IMR-90 (cell line): ENCODE measurements at regions not wholly inside any gene's neighbourhood (a gene's known extent, or its start where the extent isn't known, plus 50 kb on each side); places are given as distances from the start of the nearest gene placed in this dataset.

Source experiments
- ATAC-seq: fragments of 200-7000 bp; cut with Tn5 transposase; 2 replicates; pipeline ENCODE4 v1.9.1; 2020; ENCODE audit warnings: low read depth, mild to moderate bottlenecking, moderate library complexity
- BruUV-seq: library from RNA; stranded (reverse); fragments of 400-500 nt; replicated peaks from 2 replicates; lab custom pipeline; 2021; lab: Mats Ljungman, UMichigan
- CTCF ChIA-PET: fragments of 300-600 bp; formaldehyde crosslinking; extraction: SDS; loops from one replicate; lab custom pipeline; 2021; ENCODE audit warnings: antibody characterized with exemption; lab: Yijun Ruan, JAX
- POLR2A ChIA-PET: fragments of 300-600 bp; sonication (Branson Sonifier 250); formaldehyde crosslinking; loops from one replicate; lab custom pipeline; 2022; ENCODE audit warnings: antibody characterized with exemption; ENCODE audit not compliant: unreplicated experiment; lab: Charles Lee
- DNase-seq: peaks from one replicate; pipeline ENCODE4 v3.0.0; 2013
- H2AFZ ChIP-seq: replicated peaks from 2 replicates; pipeline ENCODE3; 2013; ENCODE audit warnings: low read length, mild to moderate bottlenecking; ENCODE audit not compliant: poor library complexity
- H2AK5ac ChIP-seq: 2 replicates; pipeline ENCODE4 v1.6.1; 2013; ENCODE audit warnings: low read depth, low read length, inconsistent platforms
- H2AK9ac ChIP-seq: replicated peaks from 2 replicates; pipeline ENCODE3; 2013; ENCODE audit warnings: mild to moderate bottlenecking, low read depth, low read length, moderate library complexity; ENCODE audit not compliant: poor library complexity
- H2BK120ac ChIP-seq: 2 replicates; pipeline ENCODE4 v1.6.1; 2013; ENCODE audit warnings: low read depth, low read length, inconsistent platforms
- H2BK15ac ChIP-seq: 3 replicates; pipeline ENCODE4 v1.6.1; 2013; ENCODE audit warnings: low read depth, low read length, inconsistent platforms
- H2BK20ac ChIP-seq: 2 replicates; pipeline ENCODE4 v1.6.1; 2013; ENCODE audit warnings: low read depth, mild to moderate bottlenecking, inconsistent platforms, low read length, moderate library complexity
- H2BK5ac ChIP-seq: 2 replicates; pipeline ENCODE4 v1.6.1; 2013; ENCODE audit warnings: mild to moderate bottlenecking, low read depth, low read length, inconsistent platforms; ENCODE audit not compliant: poor library complexity, severe bottlenecking
- H3K14ac ChIP-seq: replicated peaks from 2 replicates; pipeline ENCODE4 v1.6.1; 2013; ENCODE audit warnings: low read depth, low read length, inconsistent platforms
- H3K18ac ChIP-seq: 2 replicates; pipeline ENCODE4 v1.6.1; 2013; ENCODE audit warnings: low read depth, low read length, control low read depth
- H3K23ac ChIP-seq: 2 replicates; pipeline ENCODE4 v1.6.1; 2013; ENCODE audit warnings: low read depth, low read length, inconsistent platforms
- H3K27ac ChIP-seq: 2 replicates; pipeline ENCODE4 v1.5.1; 2013; ENCODE audit warnings: mild to moderate bottlenecking, control low read depth, low read length; ENCODE audit not compliant: insufficient read depth
- H3K27me3 ChIP-seq: 2 replicates; pipeline ENCODE4 v1.6.1; 2013; ENCODE audit warnings: low read length; ENCODE audit not compliant: control insufficient read depth, insufficient read depth
- H3K36me3 ChIP-seq: 2 replicates; pipeline ENCODE4 v1.6.1; 2013; ENCODE audit warnings: low read length, mixed read lengths; ENCODE audit not compliant: control insufficient read depth, insufficient read depth
- H3K4ac ChIP-seq: 2 replicates; pipeline ENCODE4 v1.6.1; 2013; ENCODE audit warnings: low read depth, low read length, inconsistent platforms
- H3K4me1 ChIP-seq: 2 replicates; pipeline ENCODE4 v1.6.1; 2013; ENCODE audit warnings: low read length, mixed read lengths; ENCODE audit not compliant: control insufficient read depth, insufficient read depth
- H3K4me2 ChIP-seq: 2 replicates; pipeline ENCODE4 v1.6.1; 2013; ENCODE audit warnings: low read depth, mild to moderate bottlenecking, control low read depth, low read length, moderate library complexity
- H3K4me3 ChIP-seq: 2 replicates; pipeline ENCODE4 v1.5.1; 2013; ENCODE audit warnings: low read depth, mild to moderate bottlenecking, control low read depth, low read length, moderate library complexity; ENCODE audit not compliant: insufficient read depth
- H3K56ac ChIP-seq: 2 replicates; pipeline ENCODE4 v1.6.1; 2013; ENCODE audit warnings: low read length, inconsistent platforms; ENCODE audit not compliant: insufficient read depth; ENCODE audit errors: extremely low read depth
- H3K79me1 ChIP-seq, 2 experiments: 2 replicates each; pipeline ENCODE4 v1.6.1; 2013; ENCODE audit warnings: low read length in 2 of 2, inconsistent platforms in 1 of 2, low read depth in 1 of 2
- H3K9ac ChIP-seq: 2 replicates; pipeline ENCODE4 v1.6.1; 2013; ENCODE audit warnings: low read depth, low read length, control low read depth
- H3K9me1 ChIP-seq: 2 replicates; pipeline ENCODE4 v1.6.1; 2013; ENCODE audit warnings: low read length, inconsistent platforms; ENCODE audit not compliant: insufficient read depth
- H3K9me3 ChIP-seq: 2 replicates; pipeline ENCODE4 v1.6.1; 2013; ENCODE audit warnings: low read length; ENCODE audit not compliant: control insufficient read depth, insufficient read depth
- H4K20me1 ChIP-seq: 2 replicates; pipeline ENCODE4 v1.6.1; 2013; ENCODE audit warnings: low read length, inconsistent platforms; ENCODE audit not compliant: insufficient read depth
- H4K5ac ChIP-seq: 2 replicates; pipeline ENCODE4 v1.6.1; 2013; ENCODE audit warnings: mild to moderate bottlenecking, low read depth, low read length, control low read depth
- H4K8ac ChIP-seq, 2 experiments: 2 replicates each; pipeline ENCODE4 v1.6.1; 2013; ENCODE audit warnings: low read depth in 2 of 2, low read length in 2 of 2, control low read depth in 1 of 2, inconsistent platforms in 1 of 2
- H4K91ac ChIP-seq: 2 replicates; pipeline ENCODE4 v1.6.1; 2013; ENCODE audit warnings: low read depth, low read length, inconsistent platforms; ENCODE audit not compliant: insufficient read depth
- BHLHE40 ChIP-seq: fragments of 150-350 bp; IDR thresholded peaks from 2 replicates; pipeline ENCODE4 v1.6.1; 2016; ENCODE audit warnings: mild to moderate bottlenecking, low read depth, low read length
- CEBPB ChIP-seq: IDR thresholded peaks from 2 replicates; pipeline ENCODE4 v1.6.1; 2012; ENCODE audit warnings: low read depth, low read length, improper control_type of control experiment
- CHD1 ChIP-seq: IDR thresholded peaks from 2 replicates; pipeline ENCODE4 v1.6.1; 2012; ENCODE audit warnings: low read depth, low read length, improper control_type of control experiment
- FOS ChIP-seq: fragments of 150-350 bp; IDR thresholded peaks from 2 replicates; pipeline ENCODE4 v1.6.1; 2016; ENCODE audit warnings: low read depth, low read length
- MAFK ChIP-seq: IDR thresholded peaks from 2 replicates; pipeline ENCODE4 v1.6.1; 2012; ENCODE audit warnings: low read depth, low read length, improper control_type of control experiment
- MAZ ChIP-seq: IDR thresholded peaks from 2 replicates; pipeline ENCODE4 v1.6.1; 2012; ENCODE audit warnings: low read depth, mild to moderate bottlenecking, low read length, improper control_type of control experiment, moderate library complexity, borderline replicate concordance
- MXI1 ChIP-seq: IDR thresholded peaks from 2 replicates; pipeline ENCODE4 v1.6.1; 2012; ENCODE audit warnings: low read depth, mild to moderate bottlenecking, low read length, moderate library complexity, borderline replicate concordance
- NFE2L2 ChIP-seq: fragments of 150-350 bp; IDR thresholded peaks from 2 replicates; pipeline ENCODE4 v1.6.1; 2016; ENCODE audit warnings: low read depth, mild to moderate bottlenecking, low read length
- POLR2A ChIP-seq: IDR thresholded peaks from 2 replicates; pipeline ENCODE4 v1.6.1; 2012; ENCODE audit warnings: mild to moderate bottlenecking, low read depth, low read length
- RAD21 ChIP-seq: IDR thresholded peaks from 2 replicates; pipeline ENCODE4 v1.6.1; 2012; ENCODE audit warnings: low read length, improper control_type of control experiment
- RCOR1 ChIP-seq: IDR thresholded peaks from 2 replicates; pipeline ENCODE4 v1.6.1; 2012; ENCODE audit warnings: mild to moderate bottlenecking, low read length, improper control_type of control experiment; ENCODE audit not compliant: insufficient replicate concordance
- RFX5 ChIP-seq: IDR thresholded peaks from 2 replicates; pipeline ENCODE4 v1.8.0; 2012; ENCODE audit warnings: low read depth, mild to moderate bottlenecking, low read length, moderate library complexity
- SMC3 ChIP-seq: fragments of 150-350 bp; IDR thresholded peaks from 2 replicates; pipeline ENCODE4 v1.6.1; 2016; ENCODE audit warnings: low read depth, mild to moderate bottlenecking, antibody characterized with exemption, low read length, moderate library complexity
- WGBS, 2 experiments: methylation state at CpG; one replicate each; pipeline versions ENCODE4 v1.1.5 to v1.1.7; 2013; ENCODE audit warnings: missing lambda C conversion rate in 2 of 2; ENCODE audit not compliant: insufficient read length in 1 of 2; ENCODE audit errors: extremely low coverage in 2 of 2; 5-methylcytosine and 5-hydroxymethylcytosine counted together
- dilution Hi-C: fragments of 300-500 bp; cut with HindIII; formaldehyde crosslinking; loops from one replicate; pipeline ENCODE4 v1.14.3; 2018; ENCODE audit warnings: low sequenced_read_pairs; ENCODE audit not compliant: unreplicated experiment
- in situ Hi-C: fragments of 300-500 bp; cut with MboI; formaldehyde crosslinking; loops from 3 replicates; pipeline ENCODE4 v1.14.3; 2019; ENCODE audit warnings: low sequenced_read_pairs, inconsistent platforms, mixed read lengths
- intact Hi-C: fragments of 100-400 bp; cut with micrococcal nuclease; formaldehyde crosslinking; loops from 2 replicates; pipeline ENCODE4 v1.10.0; 2022
- TF ChIP-seq, protein P1 (sequence below): fragments of 150-350 bp; IDR thresholded peaks from 2 replicates; pipeline ENCODE4 v1.6.1; 2017; ENCODE audit warnings: mild to moderate bottlenecking, antibody characterized with exemption, low read length, low read depth
- TF ChIP-seq, protein P2 (sequence below): conservative IDR thresholded peaks from 2 replicates; pipeline ENCODE4 v1.5.1; 2012; ENCODE audit warnings: mild to moderate bottlenecking, low read depth, low read length, improper control_type of control experiment
- TF ChIP-seq, protein P3 (sequence below): fragments of 150-350 bp; IDR thresholded peaks from 2 replicates; pipeline ENCODE4 v1.6.1; 2016; ENCODE audit warnings: low read depth, mild to moderate bottlenecking, low read length, moderate library complexity, borderline replicate concordance

DNA sequence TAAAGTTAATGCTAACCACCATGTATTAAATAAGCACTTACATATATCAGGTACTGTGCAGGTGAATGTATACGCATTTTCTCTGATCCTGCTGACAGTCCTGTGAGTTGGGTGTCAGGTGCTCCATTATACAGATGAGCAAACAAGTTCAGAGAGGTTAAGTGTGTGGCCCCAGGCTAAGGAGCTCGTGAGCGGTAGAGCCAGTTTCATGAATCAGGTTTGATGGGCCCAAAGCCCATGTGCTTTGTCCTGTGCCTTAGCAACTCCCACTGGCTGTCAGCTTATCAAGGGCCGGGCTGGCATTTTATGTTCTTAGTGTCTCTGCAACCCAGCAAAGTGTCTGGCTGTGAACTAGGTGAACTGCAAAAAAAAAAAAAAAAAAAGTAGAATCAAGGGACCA lies 701.2 kb upstream of the TBX3 start:
- dilution Hi-C loops (no loop called here), in situ Hi-C loops (no loop called here), intact Hi-C loops (no loop called here)
- Histone ChIP-seq H4K91ac (no peak overlapping the region), H3K79me1 (no peaks in the 10 kb centered on the region), H3K27me3 (peaks cover 3% of the 10 kb centered on the region; the same call in 1 of the 2 replicates), H3K18ac (no peak overlapping the region), H2BK20ac (no peak overlapping the region), H3K4me2 (no peak overlapping the region), H3K56ac (no peak overlapping the region), H2BK5ac (no peak overlapping the region), H3K9me1 (peaks cover 5% of the 10 kb centered on the region; the same call in 1 of the 2 replicates), H3K9ac (no peak overlapping the region), H3K4ac (no peak overlapping the region), H3K36me3 (no peaks in the 10 kb centered on the region), H4K8ac (no peak overlapping the region), H3K9me3 (no peaks in the 10 kb centered on the region), H3K4me3 (no peak overlapping the region), H3K23ac (no peak overlapping the region), H2AK9ac (no peak overlapping the region), H4K5ac (no peak overlapping the region), H2BK15ac (no peak overlapping the region), H3K4me1 (0 out of 2 replicates have a peak, but pooled peaks cover 1% of the 10 kb centered on the region), H4K20me1 (no peaks in the 10 kb centered on the region), H3K27ac (no peak overlapping the region), H2AK5ac (no peak overlapping the region), H3K14ac (no peak overlapping the region), H2BK120ac (no peak overlapping the region), H2AFZ (no peak overlapping the region)
- ChIA-PET CTCF (no interaction called here), POLR2A (interaction anchor here (0.7 kb wide), 1 partner anchor 26 kb away, joined by 5 read pairs; no protein-coding TSS in a partner anchor)
- DNase-seq (no peak), ATAC-seq (no peak)
- TF ChIP-seq BHLHE40 (no peak), POLR2A (no peak), FOS (no peak), MXI1 (no peak), CEBPB (no peak), MAFK (no peak), NFE2L2 (no peak), RAD21 (no peak), CHD1 (no peak), MAZ (no peak), RCOR1 (no peak), SMC3 (no peak), RFX5 (no peak)
- TF ChIP-seq, protein P1, sequence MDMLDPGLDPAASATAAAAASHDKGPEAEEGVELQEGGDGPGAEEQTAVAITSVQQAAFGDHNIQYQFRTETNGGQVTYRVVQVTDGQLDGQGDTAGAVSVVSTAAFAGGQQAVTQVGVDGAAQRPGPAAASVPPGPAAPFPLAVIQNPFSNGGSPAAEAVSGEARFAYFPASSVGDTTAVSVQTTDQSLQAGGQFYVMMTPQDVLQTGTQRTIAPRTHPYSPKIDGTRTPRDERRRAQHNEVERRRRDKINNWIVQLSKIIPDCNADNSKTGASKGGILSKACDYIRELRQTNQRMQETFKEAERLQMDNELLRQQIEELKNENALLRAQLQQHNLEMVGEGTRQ, result no peak
- TF ChIP-seq, protein P2, sequence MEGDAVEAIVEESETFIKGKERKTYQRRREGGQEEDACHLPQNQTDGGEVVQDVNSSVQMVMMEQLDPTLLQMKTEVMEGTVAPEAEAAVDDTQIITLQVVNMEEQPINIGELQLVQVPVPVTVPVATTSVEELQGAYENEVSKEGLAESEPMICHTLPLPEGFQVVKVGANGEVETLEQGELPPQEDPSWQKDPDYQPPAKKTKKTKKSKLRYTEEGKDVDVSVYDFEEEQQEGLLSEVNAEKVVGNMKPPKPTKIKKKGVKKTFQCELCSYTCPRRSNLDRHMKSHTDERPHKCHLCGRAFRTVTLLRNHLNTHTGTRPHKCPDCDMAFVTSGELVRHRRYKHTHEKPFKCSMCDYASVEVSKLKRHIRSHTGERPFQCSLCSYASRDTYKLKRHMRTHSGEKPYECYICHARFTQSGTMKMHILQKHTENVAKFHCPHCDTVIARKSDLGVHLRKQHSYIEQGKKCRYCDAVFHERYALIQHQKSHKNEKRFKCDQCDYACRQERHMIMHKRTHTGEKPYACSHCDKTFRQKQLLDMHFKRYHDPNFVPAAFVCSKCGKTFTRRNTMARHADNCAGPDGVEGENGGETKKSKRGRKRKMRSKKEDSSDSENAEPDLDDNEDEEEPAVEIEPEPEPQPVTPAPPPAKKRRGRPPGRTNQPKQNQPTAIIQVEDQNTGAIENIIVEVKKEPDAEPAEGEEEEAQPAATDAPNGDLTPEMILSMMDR, result no peak
- TF ChIP-seq, protein P3, sequence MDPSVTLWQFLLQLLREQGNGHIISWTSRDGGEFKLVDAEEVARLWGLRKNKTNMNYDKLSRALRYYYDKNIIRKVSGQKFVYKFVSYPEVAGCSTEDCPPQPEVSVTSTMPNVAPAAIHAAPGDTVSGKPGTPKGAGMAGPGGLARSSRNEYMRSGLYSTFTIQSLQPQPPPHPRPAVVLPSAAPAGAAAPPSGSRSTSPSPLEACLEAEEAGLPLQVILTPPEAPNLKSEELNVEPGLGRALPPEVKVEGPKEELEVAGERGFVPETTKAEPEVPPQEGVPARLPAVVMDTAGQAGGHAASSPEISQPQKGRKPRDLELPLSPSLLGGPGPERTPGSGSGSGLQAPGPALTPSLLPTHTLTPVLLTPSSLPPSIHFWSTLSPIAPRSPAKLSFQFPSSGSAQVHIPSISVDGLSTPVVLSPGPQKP, result no peak
- 100% methylated on average over 2 of the region's 4 CpGs; no CpG with 5 or more reads in 1 of the 2 experiments for WGBS, 2 experiments
- no TSS peak for BruUV-seq
